Activated B cell treated with CpG ODN at 0.5 μM for 24 hours (primary cell): ENCODE measurements at regions not wholly inside any gene's neighbourhood (a gene's known extent, or its start where the extent isn't known, plus 50 kb on each side); places are given as distances from the start of the nearest gene placed in this dataset.

Experiments used
- ATAC-seq: fragments of 200-7000 bp; cut with Tn5 transposase; one replicate; pipeline ENCODE4 v1.10.0; 2021; ENCODE audit warnings: low read depth, mild to moderate bottlenecking, moderate library complexity
- CTCF ChIA-PET: fragments of 350-600 bp; sonication (Branson Sonifier 250); formaldehyde crosslinking; loops from one replicate; lab custom pipeline; 2021; ENCODE audit warnings: antibody characterized with exemption; lab: Charles Lee
- POLR2A ChIA-PET: fragments of 350-600 bp; sonication (Branson Sonifier 250); formaldehyde crosslinking; loops from one replicate; lab custom pipeline; 2021; ENCODE audit warnings: antibody characterized with exemption; lab: Charles Lee
- DNase-seq: peaks from one replicate; pipeline ENCODE4 v3.0.0; 2022
- H3K27ac Mint-ChIP-seq: one replicate; pipeline ENCODE4 v1.8.0; 2020; ENCODE audit warnings: mixed read lengths
- H3K27me3 Mint-ChIP-seq: one replicate; pipeline ENCODE4 v1.8.0; 2021; ENCODE audit warnings: mixed read lengths
- H3K36me3 Mint-ChIP-seq: one replicate; pipeline ENCODE4 v1.8.0; 2021; ENCODE audit warnings: low read depth, mixed read lengths
- H3K4me1 Mint-ChIP-seq: one replicate; pipeline ENCODE4 v1.8.0; 2021; ENCODE audit warnings: mixed read lengths
- H3K4me3 Mint-ChIP-seq: one replicate; pipeline ENCODE4 v1.8.0; 2020; ENCODE audit warnings: mild to moderate bottlenecking, mixed read lengths
- H3K9me3 Mint-ChIP-seq: one replicate; pipeline ENCODE4 v1.8.0; 2020; ENCODE audit warnings: mixed read lengths
- CTCF ChIP-seq: fragments of 200-600 bp; IDR thresholded peaks from one replicate; pipeline ENCODE4 v1.8.0; 2022; ENCODE audit warnings: antibody characterized with exemption, mild to moderate bottlenecking
- intact Hi-C: fragments of 100-400 bp; cut with micrococcal nuclease; formaldehyde crosslinking; loops from one replicate; pipeline ENCODE4 v1.15.1; 2024

- no peak for DNase-seq
- no peak overlapping the region for H3K4me3 Mint-ChIP-seq
- no peaks in the 10 kb centered on the region for H3K9me3 Mint-ChIP-seq
- H3K27ac Mint-ChIP-seq: no peak overlapping the region
- no peak for ATAC-seq
- no peaks in the 10 kb centered on the region for H3K36me3 Mint-ChIP-seq
- intact Hi-C loops: no loop called here
- no peaks in the 10 kb centered on the region for H3K27me3 Mint-ChIP-seq
- TF ChIP-seq CTCF: no peak
- CTCF ChIA-PET: no interaction called here
- peaks cover 10% of the 10 kb centered on the region for H3K4me1 Mint-ChIP-seq
- POLR2A ChIA-PET: no interaction called here
Measured at GRCh38 chr7:64098-64915, 128.1 kb upstream of the FAM20C start.

GRCh38 chr7:64916-65341 is 127.4 kb upstream of the FAM20C start:
- Mint-ChIP-seq H3K4me3 (no peak overlapping the region), H3K27ac (no peak overlapping the region), H3K4me1 (peaks cover 10% of the 10 kb centered on the region), H3K36me3 (no peaks in the 10 kb centered on the region), H3K27me3 (no peaks in the 10 kb centered on the region), H3K9me3 (no peaks in the 10 kb centered on the region)
- CTCF ChIA-PET: no interaction called here
- ATAC-seq (no peak), DNase-seq (no peak)
- POLR2A ChIA-PET: no interaction called here
- TF ChIP-seq CTCF: no peak
- intact Hi-C loops: no loop called here

- no peaks in the 10 kb centered on the region for H3K9me3 Mint-ChIP-seq
- no peak overlapping the region for H3K4me3 Mint-ChIP-seq
- peaks cover 10% of the 10 kb centered on the region for H3K4me1 Mint-ChIP-seq
- H3K27ac Mint-ChIP-seq: no peak overlapping the region
- ChIA-PET CTCF (no interaction called here), POLR2A (no interaction called here)
- intact Hi-C loops: no loop called here
- H3K36me3 Mint-ChIP-seq: no peaks in the 10 kb centered on the region
- no peak for TF ChIP-seq CTCF
- H3K27me3 Mint-ChIP-seq: no peaks in the 10 kb centered on the region
- DNase-seq (no peak), ATAC-seq (no peak)
Measured at GRCh38 chr7:65554-65953, 126.8 kb upstream of the FAM20C start.

- POLR2A ChIA-PET: no interaction called here
- no peak overlapping the region for H3K27ac Mint-ChIP-seq
- H3K4me1 Mint-ChIP-seq: peaks cover 10% of the 10 kb centered on the region
- CTCF ChIA-PET: no interaction called here
- intact Hi-C loops: no loop called here
- ATAC-seq: no peak
- no peaks in the 10 kb centered on the region for H3K36me3 Mint-ChIP-seq
- no peaks in the 10 kb centered on the region for H3K27me3 Mint-ChIP-seq
- no peaks in the 10 kb centered on the region for H3K9me3 Mint-ChIP-seq
- DNase-seq: no peak
- H3K4me3 Mint-ChIP-seq: no peak overlapping the region
- TF ChIP-seq CTCF: no peak
Measured at GRCh38 chr7:66296-66695, 126.1 kb upstream of the FAM20C start.

- H3K4me3 Mint-ChIP-seq: no peak overlapping the region
- no peak for DNase-seq
- intact Hi-C loops: no loop called here
- no peak for ATAC-seq
- H3K36me3 Mint-ChIP-seq: no peaks in the 10 kb centered on the region
- ChIA-PET POLR2A (no interaction called here), CTCF (no interaction called here)
- no peak for TF ChIP-seq CTCF
- H3K4me1 Mint-ChIP-seq: peaks cover 10% of the 10 kb centered on the region
- no peak overlapping the region for H3K27ac Mint-ChIP-seq
- no peaks in the 10 kb centered on the region for H3K9me3 Mint-ChIP-seq
- H3K27me3 Mint-ChIP-seq: no peaks in the 10 kb centered on the region
Measured at GRCh38 chr7:66741-67140, 125.6 kb upstream of the FAM20C start.
